Hypothalamus (tissue), 51 donors: ENCODE measurements at regions not wholly inside any gene's neighbourhood (a gene's known extent, or its start where the extent isn't known, plus 50 kb on each side); places are given as distances from the start of the nearest gene placed in this dataset.
A peak's percentile ranks its signal among the peaks of the same experiment; 100 is the strongest.
"Not testable (repeated sequence)": the region's sequence is repeated elsewhere in the genome, so short reads cannot be mapped to it uniquely, and the experiment has no call there.

ENCODE experiments used
- DNase-seq, 51 donors: peaks; one replicate each; lab custom pipeline; 2025; lab: John Stamatoyannopoulos, UW

DNA sequence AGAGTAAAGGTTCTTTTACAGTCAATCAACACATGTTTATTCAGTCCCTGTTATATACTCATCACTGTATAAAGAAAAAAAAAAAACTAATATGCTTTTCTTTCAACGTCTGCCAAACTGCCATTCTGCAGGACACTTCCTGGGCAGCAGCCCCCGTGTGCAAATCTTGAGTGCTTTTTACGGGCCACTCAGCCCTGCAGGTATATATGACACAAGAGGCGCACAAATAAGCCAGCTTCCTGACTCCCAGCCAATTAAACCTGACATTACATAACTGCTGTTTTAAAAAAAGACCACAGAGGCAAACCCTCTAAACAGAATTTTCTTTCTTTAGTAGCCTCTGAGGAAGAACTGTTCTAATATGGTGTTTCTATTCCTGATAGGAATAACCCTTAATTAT lies 263.0 kb upstream of the NEBL start:
- DNase-seq, result peak in 1 of 51 donors; percentile 16

- DNase-seq, result no peak
Observed at GRCh38 chr10:21159669-21160068, 262.6 kb upstream of the NEBL start.

GRCh38 chr10:21158301-21158700 lies 261.2 kb upstream of the NEBL start:
- DNase-seq, result no peak

DNA sequence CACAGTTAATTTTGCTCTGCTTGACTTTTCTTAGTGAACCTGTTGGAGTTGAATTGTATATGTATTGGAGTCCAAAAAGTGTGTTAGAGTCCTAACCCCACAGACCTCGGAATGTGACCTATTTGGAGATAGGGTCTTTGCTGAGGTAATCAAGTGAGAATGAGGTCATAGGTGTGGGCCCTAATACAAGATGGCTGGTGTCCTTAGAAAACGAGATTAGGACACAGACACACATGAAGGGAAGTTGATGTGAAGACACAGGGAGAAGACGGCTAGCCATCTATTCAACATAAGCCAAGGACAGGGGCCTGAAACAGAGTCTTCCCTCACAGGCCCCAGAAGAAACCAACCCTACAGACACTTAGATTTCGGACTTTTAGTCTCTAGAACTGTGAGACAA lies 260.6 kb upstream of the NEBL start:
- DNase-seq, result no peak

DNA sequence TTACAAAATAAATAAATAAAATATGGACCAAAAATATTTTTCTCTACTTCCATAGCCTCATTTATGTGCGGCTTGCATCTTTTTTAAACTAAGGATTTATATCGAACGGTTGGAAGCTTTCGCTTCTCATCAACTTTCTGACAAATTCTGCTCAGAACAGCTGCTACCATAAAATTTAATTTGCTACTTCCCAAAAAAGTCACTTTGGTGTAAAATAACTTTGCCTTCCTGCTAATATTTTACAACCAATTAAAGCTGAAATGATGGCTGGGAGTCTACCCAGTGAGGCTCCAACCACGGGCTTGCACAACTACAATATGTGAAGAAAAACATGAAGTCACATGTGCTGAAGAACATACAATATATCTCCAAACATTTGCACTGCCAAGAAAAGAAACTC lies 253.1 kb upstream of the NEBL start:
- no peak for DNase-seq

- peak in 1 of 51 donors; percentile 57 for DNase-seq
Observed at GRCh38 chr10:21146436-21146789, 249.3 kb upstream of the NEBL start.

- peak in 31 of 51 donors; percentile 6 to 79 (median 48) for DNase-seq
Observed at GRCh38 chr10:21145751-21146435, 248.8 kb upstream of the NEBL start.

DNA sequence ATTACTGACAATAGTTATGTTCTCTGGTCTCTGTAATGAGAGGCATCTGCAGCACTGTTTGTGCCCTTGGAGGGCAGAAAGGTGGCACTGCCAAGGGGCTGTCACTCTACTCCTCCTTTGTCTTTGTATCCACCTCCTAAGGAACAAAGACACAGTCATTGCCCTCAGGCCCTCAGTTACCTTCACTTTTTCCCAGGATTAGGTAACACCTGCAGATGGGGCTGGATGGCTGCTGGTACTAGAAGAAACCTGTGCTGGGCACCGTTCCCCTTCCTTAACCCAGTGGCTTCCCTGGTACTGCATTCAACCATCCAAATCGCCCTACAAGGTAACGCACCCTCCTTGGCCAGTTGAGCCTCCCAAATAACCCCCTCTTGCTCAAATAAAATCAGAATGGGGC lies 246.9 kb upstream of the NEBL start:
- DNase-seq, result no peak

DNA sequence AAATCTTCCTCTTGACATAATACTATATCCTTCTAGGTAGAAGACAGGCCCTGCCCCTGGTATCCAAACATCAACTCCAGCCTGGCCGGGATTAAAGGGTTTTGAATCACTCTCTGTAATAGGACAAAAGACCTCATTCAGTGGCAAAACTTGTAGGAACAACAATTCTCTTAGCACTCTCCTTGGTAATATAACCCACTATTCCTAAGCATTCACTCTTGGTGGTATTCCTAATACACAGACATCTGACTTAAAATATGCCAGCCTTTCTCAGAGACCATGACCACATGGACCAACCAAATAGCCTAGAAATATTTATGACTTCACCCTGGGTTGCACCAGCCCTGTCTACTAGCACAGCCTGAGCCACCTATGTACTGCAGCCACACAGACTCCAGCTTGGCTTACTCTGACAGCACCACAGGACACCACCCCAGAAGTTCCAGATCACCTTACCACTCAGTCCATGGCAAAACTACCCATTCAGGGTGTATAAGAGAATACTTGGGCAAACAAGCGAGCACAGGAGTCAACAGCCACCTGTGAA lies 244.9 kb upstream of the NEBL start:
- DNase-seq, result peak in 3 of 51 donors; percentile 3 to 48 (median 18)

- no peak for DNase-seq
Observed at GRCh38 chr10:21138769-21139340, 241.7 kb upstream of the NEBL start.

GRCh38 chr10:21135023-21135931 lies 238.2 kb upstream of the NEBL start:
- peak in 13 of 51 donors; percentile 11 to 45 (median 25) for DNase-seq

GRCh38 chr10:21134645-21135022 lies 237.5 kb upstream of the NEBL start:
- DNase-seq, result no peak

DNA sequence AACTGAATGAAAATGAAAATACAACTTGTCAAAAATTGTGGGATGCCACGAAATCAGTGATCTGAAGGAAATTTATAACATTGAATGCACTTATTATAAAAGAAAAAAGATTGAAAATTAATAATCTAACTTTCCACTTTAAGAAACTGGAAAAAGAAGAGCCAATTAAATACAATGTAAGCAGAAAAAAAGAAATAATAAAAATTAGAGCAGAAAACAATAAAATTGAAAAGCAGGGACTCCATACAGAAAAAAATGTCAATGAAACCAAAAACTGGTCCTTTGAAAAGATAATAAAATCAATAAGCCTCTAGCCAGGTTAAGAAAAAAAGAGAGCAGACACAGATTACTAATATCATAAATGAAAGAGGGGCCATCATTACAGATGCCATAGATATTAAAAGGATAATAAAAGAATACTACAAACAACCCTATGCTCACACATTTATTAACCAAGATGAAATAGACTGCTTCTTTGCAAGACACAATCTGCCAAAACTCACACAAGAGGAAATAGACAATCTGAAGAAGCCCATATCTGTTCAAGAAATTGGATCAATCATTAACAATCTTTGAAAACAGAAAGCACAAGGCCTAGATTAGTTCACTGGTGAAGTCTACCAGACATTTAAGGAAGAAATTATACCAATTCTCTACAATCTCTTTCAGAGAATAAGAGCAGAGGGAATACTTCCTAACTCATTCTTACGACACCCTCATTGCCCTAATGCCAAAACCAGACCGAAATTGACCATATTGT lies 233.8 kb upstream of the NEBL start:
- DNase-seq, result no peak

GRCh38 chr10:21130108-21130507 lies 233.0 kb upstream of the NEBL start:
- no peak for DNase-seq

- DNase-seq, result no peak
Observed at GRCh38 chr10:21125471-21126228, 228.5 kb upstream of the NEBL start.

DNA sequence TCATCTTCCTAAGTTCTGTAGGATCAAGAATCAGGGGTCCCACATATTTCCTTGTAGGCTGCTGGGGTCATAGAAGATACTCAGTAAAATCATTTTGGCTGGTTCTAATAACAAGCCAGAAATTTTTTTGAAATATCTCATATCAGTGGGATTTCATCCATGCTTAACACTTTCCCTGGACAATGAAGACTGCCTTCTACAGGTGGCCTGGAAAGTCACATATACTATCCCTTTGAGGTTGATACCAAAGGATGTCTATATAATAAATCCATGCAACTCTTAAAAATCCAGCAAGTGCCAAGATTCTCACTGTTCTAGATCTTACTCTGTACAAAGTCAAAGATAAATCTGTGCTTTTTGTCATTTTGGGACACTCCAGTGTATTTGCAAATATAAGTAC lies 225.8 kb upstream of the NEBL start:
- DNase-seq, result no peak

GRCh38 chr10:21121822-21122221 lies 224.7 kb upstream of the NEBL start:
- not testable (repeated sequence) for DNase-seq

GRCh38 chr10:21114683-21115082 lies 217.6 kb upstream of the NEBL start:
- DNase-seq, result no peak

- DNase-seq, result no peak
Observed at GRCh38 chr10:21110358-21110757, 213.2 kb upstream of the NEBL start.

GRCh38 chr10:21106931-21107330 lies 209.8 kb upstream of the NEBL start:
- not testable (repeated sequence) for DNase-seq
